ENCODE measurements at regions not wholly inside any gene's neighbourhood (a gene's known extent, or its start where the extent isn't known, plus 50 kb on each side); places are given as distances from the start of the nearest gene placed in this dataset.
"Not testable (repeated sequence)": the region's sequence is repeated elsewhere in the genome, so short reads cannot be mapped to it uniquely, and the experiment has no call there.

GRCh38 chr6:56904068-56904467 lies 50.8 kb upstream of the BEND6 start:
- no peak for DNase-seq

GRCh38 chr6:56902641-56903464 lies 52.1 kb upstream of the BEND6 start:
- DNase-seq = no peak

DNA sequence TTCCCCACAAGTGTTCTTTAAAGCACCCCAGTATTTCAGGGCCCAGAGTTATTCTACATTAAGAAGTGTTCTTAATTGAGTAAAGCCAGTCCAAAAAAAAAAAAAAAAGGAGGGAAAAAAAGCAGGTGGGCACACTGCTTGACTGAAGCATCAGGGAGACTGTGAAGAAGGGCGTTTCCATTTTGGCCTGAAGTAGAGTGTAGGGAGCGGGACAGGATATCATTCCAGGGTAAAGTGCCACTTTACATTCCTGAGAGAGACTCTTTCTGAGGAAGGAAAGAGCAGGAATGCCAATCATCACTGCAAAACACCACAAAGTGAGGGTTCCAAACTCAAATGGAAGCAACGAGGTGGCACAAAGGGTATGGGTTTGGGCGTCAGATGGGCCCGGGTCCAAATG lies 54.1 kb upstream of the BEND6 start:
- no peak for DNase-seq

GRCh38 chr6:56899753-56900152 lies 55.2 kb upstream of the BEND6 start:
- no peak for DNase-seq

DNA sequence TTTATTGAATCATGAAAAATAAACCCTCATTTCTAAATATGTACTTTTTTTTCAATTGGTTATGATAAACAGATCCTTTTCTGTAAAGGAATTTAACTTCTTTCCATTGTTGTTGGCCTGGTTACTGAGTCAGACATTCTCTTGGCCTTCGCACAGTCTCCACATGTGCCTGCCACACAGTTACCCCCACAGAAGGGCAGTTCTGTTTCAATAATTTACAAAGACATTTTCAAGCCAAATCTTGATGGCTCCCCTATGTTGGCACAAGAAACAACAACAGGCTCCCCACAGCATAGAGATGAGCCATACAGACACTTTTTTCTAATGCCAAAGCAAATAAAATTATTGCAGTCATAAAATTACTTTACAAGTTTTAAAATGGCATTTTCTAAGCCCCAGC lies 55.6 kb upstream of the BEND6 start:
- DNase-seq = no peak

DNA sequence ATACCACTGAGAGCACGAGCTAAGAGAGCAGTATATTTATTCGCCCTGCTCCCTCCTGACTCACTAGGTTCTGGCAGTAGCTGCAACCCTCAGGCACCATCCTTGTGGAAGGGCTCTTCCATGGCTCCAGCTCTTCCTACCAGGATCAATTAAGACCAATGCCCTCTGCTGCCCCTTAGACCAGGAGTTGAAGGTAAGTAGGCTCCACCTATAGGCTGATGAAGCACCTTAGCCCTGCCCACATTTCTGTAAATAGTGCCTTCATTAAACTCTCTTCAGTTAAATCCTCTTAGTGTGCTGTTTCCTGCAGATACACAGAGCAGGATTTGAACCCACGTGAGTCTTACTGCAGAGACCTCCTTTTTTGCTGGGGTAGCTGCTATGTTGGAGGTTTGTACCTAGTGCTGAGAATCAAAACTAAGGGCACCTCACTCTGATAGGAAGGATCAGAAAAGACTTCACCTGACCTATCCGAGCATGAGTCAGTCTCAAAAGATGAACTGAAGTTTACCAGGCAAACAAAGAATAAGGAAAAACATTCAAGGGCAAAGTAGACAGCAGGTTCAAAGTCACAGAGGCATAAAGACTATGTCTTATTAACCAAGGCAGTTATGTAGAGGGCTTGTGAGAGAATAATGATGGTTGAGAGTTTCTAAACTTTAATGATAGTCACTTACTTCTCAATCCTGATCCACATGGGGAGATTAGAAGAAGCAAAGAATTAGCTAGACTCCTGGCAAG lies 56.9 kb upstream of the BEND6 start:
- DNase-seq = no peak

DNA sequence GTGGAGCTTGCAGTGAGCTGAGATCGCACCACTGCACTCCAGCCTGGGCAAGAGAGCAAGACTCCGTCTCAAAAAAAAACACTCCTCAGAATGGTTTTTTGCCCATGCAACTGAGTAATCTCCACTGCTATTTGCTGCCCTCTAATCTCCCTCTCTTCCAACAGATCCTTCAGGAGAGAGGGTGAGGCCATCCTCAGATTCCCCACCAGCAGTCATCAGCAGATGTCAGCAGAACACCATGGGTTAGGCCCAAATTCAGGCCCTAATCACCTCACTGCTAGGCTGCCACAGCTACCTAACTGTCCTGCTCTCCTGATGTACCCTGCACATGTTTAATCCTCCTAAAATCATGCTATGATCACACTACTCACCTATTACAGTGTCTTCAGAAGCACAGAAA lies 63.2 kb upstream of the BEND6 start:
- no peak for DNase-seq

- DNase-seq = no peak
These were observed 64.1 kb upstream of the BEND6 start for GRCh38 chr6:56890683-56891429.

DNA sequence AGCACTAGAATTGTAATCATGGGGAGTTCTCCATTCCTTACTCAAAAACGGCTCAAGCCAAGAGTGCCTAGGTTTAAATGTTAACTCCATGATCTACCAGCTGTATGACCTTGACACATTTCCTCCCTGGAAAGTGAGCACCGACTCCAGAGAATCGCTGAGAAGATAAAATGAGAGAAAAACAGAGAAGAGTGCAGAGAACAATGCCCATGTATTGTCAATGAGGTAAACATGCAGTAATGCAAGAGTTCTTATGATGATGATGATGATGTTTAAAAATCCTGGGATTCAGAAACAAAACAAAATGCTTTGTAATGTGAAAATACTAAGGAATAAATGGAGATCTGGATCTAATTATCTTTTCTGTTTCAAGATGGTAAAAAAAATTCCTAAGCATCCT lies 64.8 kb upstream of the BEND6 start:
- DNase-seq = no peak

DNA sequence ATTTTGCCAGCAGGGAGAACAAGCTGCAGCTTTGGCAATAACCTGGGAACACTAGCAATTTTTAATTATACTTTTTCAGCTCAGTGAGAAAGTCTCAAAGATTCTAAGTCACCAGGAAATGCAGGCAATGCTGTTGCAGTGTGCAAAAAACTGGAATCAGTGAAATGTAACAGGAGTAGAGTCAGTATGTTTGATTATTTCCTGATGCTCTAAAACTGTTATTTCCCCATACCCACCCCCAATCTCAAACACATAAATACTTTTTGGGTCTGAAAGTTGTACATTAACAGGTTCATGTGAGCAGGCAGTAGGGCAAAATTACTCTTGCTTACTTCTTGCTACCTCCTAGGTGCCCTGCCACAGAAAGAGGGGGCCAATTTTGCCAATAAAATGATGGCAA lies 65.4 kb upstream of the BEND6 start:
- no peak for DNase-seq

- DNase-seq = no peak
These were observed 66.2 kb upstream of the BEND6 start for GRCh38 chr6:56888687-56889086.

- DNase-seq = no peak
These were observed 67.8 kb upstream of the BEND6 start for GRCh38 chr6:56887086-56887485.

DNA sequence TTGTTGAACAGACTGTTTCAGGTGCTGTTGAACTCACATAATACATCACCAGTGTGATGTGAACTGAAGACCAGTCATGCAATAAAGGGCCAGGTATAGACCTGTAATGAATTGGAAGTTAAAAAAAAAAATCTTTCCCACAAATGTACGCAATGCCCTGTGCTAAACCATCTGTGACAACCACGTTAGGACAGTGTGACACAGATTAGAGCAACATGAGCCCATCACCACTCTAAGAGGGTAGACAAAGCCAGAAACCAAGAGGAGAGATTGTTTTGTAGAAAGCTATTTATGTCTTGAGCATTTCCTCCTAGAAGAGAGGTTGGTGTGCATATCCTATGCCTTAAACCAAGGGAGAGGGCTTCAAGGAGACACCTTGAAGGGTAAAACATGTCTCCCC lies 77.0 kb upstream of the BEND6 start:
- DNase-seq = no peak

- DNase-seq = no peak
These were observed 78.9 kb upstream of the BEND6 start for GRCh38 chr6:56875961-56876360.

DNA sequence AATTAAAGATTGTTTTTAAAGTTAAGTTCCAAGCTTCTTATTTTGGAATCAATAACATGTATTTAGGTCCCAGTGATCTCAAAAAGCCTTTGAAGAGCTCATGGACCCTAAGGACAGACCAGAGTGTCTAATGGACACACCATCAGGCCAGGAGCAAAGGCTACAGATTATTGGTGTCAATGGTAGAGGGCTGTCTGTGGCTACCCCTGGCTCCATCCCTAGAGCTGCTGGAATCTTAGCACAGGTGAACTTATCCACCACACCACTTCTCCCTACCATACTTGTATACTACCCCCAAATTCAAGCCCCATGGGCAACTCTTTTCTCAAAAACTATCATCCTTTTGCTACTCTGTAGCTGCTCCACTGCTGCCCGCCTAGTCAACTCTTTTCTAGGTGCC lies 79.4 kb upstream of the BEND6 start:
- no peak for DNase-seq

GRCh38 chr6:56874328-56874727 lies 80.6 kb upstream of the BEND6 start:
- no peak for DNase-seq

- DNase-seq = not testable (repeated sequence)
These were observed 84.9 kb upstream of the BEND6 start for GRCh38 chr6:56870053-56870452.

DNA sequence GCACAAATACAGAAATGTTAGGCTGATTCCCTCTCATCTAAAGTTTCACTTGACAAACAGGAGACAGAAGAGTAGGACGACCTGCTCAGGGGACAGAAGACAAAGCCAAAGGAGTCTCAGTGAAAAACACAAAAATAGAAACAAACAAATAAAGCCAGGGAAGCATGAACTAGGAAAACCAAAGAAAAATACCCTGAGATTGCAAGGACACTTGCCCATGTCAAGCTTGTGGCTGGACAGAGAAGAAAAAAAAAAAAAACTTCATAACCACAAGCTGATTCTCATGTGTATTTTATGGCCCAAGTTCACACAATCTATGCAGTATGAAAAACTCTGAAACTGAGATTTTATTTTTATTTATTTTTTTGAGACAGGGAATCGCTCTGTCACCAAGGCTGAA lies 85.6 kb upstream of the BEND6 start:
- DNase-seq = no peak

DNA sequence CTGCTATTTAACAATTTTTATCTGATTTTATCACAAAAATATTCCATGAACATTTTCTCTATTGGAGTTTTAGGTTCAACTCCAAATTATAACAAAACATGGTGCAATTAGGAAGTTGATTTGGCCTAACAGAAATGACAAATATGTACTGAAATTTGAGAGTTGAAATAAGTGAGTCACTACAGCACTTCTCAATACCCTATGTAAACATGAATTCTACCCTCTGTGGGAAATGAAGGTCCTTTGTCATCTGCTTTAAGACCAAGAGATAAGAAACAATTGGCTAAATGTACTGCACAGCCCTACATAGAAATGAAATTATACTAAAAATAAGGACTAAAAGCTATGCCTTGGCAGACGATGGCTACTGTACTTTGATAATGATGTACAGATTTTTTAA lies 86.2 kb upstream of the BEND6 start:
- no peak for DNase-seq

GRCh38 chr6:56866917-56867522 lies 87.9 kb upstream of the BEND6 start:
- DNase-seq = no peak

- no peak for DNase-seq
These were observed 89.6 kb upstream of the BEND6 start for GRCh38 chr6:56865081-56865875.

- DNase-seq = no peak
These were observed 90.7 kb upstream of the BEND6 start for GRCh38 chr6:56864171-56864616.
